Endothelial cell of hepatic sinusoid (primary cell): ENCODE measurements at regions not wholly inside any gene's neighbourhood (a gene's known extent, or its start where the extent isn't known, plus 50 kb on each side); places are given as distances from the start of the nearest gene placed in this dataset.
"Not testable (repeated sequence)": the region's sequence is repeated elsewhere in the genome, so short reads cannot be mapped to it uniquely, and the experiment has no call there.

Experiments used
- in situ Hi-C: cut with HindIII; loops from 2 replicates; pipeline ENCODE4 v1.10.0; 2017; ENCODE audit warnings: low sequenced_read_pairs

- in situ Hi-C loops: no loop called here
These were observed 152.1 kb downstream of the UQCRFS1 start for GRCh38 chr19:29060813-29061364.

- in situ Hi-C loops: no loop called here
These were observed 156.4 kb downstream of the UQCRFS1 start for GRCh38 chr19:29056535-29056934.

- in situ Hi-C loops: no loop called here
These were observed 157.9 kb downstream of the UQCRFS1 start for GRCh38 chr19:29054886-29055675.

GRCh38 chr19:29048873-29049272 lies 164.1 kb downstream of the UQCRFS1 start:
- in situ Hi-C loops: no loop called here

DNA sequence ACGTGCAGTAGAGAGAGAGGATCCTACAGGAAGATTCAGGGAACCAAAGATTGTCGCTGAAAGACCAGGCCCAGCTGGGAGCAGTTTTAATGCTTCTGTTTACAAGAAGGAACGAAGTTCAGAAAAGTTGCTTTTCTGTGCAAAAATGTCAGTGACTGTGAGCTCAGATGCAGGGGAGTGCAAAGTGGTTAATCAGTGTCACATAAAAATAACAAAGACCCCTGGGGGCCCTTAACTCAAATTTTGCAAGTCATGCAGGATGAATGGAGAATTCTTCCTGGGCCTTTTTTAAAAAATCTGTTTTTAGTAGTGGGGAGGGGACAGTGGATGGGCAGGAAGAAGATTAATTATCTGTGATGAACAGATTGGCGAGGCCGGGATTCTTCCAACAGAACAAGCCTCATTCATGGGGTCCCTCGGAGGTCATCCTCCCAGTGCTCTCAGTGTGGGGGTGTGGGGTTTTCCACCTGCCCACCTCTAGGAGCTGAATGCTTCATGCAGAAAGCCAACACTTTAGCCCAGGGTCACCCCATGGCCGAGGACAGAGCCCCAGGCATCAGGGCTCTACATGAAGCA lies 167.2 kb downstream of the UQCRFS1 start:
- in situ Hi-C loops: no loop called here

GRCh38 chr19:29044037-29044436 lies 168.9 kb downstream of the UQCRFS1 start:
- in situ Hi-C loops: no loop called here

DNA sequence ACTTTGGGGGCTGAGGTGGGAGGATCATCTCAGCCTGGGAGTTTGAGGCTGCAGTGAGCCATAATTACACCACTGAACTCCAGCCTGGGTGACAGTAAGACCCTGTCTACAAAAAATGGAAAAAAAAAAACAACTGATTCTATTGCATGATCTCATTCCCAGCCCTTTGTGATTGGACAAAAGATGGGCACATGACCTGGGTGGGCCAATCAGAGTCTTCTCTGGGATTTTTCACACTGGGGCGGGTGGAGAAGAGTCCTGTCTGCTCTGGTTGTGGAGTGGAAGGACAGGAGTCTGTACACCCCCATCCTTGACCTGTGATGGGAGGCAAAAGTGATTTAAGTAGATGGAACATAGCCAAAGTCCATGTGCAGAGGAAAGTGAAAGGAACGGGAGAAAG lies 170.5 kb downstream of the UQCRFS1 start:
- in situ Hi-C loops: no loop called here

- in situ Hi-C loops: no loop called here
These were observed 172.0 kb downstream of the UQCRFS1 start for GRCh38 chr19:29040951-29041350.

- in situ Hi-C loops: no loop called here
These were observed 172.7 kb downstream of the UQCRFS1 start for GRCh38 chr19:29040292-29040691.

- in situ Hi-C loops: not testable (repeated sequence)
These were observed 173.9 kb downstream of the UQCRFS1 start for GRCh38 chr19:29039036-29039435.

DNA sequence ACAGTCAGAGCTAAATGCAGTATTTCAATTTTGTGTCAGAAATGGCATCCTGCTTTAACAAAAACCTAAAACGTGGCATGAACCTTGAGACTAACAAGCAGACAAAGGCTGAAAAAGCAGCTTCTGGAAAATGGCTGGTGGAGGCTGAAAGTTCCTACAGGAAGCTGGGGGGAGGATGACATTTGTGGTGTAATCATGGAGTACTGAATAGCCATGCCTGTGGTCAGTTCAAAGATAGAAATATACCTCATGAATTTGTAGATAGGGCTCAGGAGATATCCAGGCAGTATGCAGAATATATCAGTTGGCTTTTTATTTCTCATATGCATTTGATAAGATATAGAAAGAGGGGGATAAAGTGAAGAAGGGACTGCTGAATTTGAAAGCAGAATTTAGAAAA lies 181.7 kb downstream of the UQCRFS1 start:
- in situ Hi-C loops: no loop called here

DNA sequence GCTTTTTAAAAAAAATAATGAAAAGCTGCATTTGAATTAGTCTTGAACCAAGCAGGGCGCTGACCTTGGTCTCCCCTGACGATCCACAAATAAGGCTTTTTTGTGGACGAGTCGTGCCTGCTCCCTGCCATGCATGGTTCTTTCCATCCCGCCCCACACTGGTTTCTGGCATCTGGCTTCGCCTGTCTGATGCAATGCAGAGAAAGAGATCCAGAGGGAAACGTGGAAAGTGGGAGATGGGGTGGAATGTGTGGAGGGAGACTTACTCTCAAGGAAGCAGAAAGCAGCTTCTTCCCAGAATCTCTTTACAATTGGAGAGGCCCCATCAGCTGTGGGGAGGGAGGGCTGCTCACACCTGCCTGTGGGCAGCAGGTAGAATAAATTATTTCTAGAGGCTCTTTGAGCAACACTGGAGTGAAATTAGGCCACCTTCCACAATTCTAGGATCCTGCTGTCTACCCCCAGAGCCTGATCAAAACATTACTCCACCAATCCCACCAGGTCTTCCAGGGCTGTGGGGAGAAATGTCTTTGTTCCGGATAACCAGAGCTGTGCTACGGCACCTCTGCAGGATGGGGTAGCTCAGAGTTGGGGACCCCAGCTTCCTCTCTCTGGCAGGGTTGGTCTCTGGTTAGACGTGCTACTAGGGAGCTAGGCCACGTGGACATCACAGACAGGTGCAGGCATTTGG lies 183.5 kb downstream of the UQCRFS1 start:
- in situ Hi-C loops: no loop called here

GRCh38 chr19:29022599-29022998 lies 190.4 kb downstream of the UQCRFS1 start:
- in situ Hi-C loops: no loop called here

DNA sequence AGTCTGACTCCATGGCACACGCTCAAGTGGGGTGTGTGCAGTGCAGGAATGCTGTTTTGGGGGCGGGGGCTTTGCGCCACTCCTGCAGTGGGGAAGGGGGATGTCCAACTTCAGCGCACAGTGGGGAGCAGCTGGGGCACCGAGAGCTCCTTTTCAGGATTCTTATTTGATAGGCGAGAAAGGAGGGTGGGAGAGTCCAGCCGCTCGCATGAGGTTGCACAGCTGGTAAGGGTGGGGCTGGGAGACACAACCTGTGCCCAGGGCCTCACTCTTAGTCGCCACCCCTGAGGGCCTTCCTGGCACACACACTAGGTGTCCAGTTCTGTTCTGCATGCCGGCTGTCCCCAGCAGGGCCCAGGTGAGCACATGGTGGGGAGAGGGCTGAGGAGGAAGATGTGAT lies 190.8 kb downstream of the UQCRFS1 start:
- in situ Hi-C loops: no loop called here

- in situ Hi-C loops: no loop called here
These were observed 191.6 kb downstream of the UQCRFS1 start for GRCh38 chr19:29021232-29021916.

- in situ Hi-C loops: no loop called here
These were observed 193.5 kb downstream of the UQCRFS1 start for GRCh38 chr19:29019403-29019802.

DNA sequence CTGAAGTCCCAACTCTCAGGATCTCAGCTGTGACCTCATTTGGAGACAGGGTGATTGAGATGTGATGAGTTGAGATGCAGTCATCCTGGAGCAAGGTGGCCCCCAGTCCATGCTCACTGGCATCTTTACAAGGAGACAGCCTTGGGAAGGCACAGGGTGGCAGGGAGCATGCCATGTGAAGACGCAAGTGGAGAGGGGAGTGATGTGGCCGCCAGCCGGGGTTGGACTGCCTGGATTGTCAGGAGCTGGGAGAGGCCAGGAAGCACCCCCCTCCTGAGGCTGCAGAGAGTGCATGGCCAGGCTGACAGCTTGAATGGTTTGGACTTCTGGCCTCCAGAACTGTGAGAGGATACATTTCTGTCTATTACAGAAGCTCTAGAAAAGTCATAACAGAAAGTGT lies 194.4 kb downstream of the UQCRFS1 start:
- in situ Hi-C loops: no loop called here

DNA sequence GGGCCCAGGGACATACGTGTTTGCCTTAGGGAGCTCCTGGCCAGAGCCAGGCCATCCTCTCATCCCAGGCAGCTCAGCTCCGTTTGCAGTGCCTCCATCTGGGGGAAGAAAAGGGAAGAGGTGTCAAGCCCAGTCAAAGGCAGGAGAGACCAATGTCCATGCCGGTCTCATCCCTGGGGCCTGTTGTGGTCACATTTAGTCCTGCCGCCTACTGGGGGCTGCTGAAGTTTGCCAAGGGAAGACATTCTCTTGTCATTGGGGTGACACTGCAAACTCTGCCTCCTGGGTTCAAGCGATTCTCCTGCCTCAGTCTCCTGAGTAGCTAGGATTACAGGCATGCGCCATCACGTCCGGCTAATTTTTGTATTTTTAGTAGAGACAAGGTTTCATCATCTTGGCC lies 195.2 kb downstream of the UQCRFS1 start:
- in situ Hi-C loops: no loop called here

DNA sequence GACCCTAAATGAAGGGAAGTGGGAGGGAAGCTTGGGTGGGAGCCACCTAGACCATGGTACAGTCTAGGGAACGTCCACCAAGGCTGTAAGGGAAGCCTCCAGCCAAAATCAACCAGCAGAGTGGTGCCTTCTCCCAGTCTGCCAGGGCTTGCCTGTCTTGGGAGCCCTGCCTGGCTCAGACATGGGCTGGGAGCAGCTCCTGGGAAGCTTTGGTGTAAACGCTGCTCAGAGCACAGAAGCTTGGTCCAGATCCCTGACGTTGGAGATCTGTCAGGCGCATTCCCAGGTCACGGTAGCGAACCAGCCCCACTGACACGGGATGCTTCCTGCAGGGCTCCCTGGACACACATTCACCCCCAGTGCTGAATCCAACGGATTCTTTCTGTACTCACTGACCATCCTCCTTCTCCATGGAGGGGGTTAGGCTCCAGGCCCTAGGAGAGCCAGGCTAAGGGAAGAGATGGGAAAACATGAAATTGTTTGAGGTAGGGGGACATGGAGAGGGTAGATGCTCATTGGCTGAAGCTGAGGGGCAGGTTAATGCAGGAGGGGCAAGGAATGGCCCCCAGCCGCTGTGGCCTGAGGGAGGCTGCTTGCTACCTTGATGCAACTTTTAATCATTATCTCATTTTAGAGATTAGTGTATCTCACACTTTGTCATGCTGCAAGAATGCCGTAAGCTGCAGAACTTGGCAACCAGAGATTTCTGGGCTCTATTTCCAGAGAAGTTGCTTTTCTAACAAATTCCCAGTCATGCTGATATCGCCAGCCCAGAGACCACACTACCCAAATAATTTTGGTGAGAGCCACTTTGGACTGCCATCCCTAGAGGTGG lies 195.8 kb downstream of the UQCRFS1 start:
- in situ Hi-C loops: no loop called here

GRCh38 chr19:29016353-29016752 lies 196.6 kb downstream of the UQCRFS1 start:
- in situ Hi-C loops: no loop called here
